GM23338 (cell line): ENCODE measurements at regions not wholly inside any gene's neighbourhood (a gene's known extent, or its start where the extent isn't known, plus 50 kb on each side); places are given as distances from the start of the nearest gene placed in this dataset.

Experiments
- CTCF ChIP-seq, 2 experiments: fragments of 200-600 bp in 1 of 2; sonication (generic) in 1 of 2; conservative IDR thresholded peaks; 2 replicates each; pipeline versions ENCODE4 v1.5.1 to v1.6.1; 2016 to 2017; ENCODE audit warnings: antibody characterized with exemption in 2 of 2, low read depth in 2 of 2, mild to moderate bottlenecking in 2 of 2, moderate library complexity in 1 of 2
- POLR2AphosphoS5 ChIP-seq: IDR thresholded peaks from 2 replicates; pipeline ENCODE4 v1.6.1; 2016; ENCODE audit warnings: antibody characterized with exemption, low read depth

- TF ChIP-seq POLR2AphosphoS5 (no peak), CTCF (conservative IDR thresholded peaks at IDR 0.05; ENCODE audit: low read depth in 2 of 2) (no peak)
Measured at GRCh38 chr2:194550702-194551101, 1106.3 kb upstream of the SLC39A10 start.
